MG63 (cell line): ENCODE measurements at regions not wholly inside any gene's neighbourhood (a gene's known extent, or its start where the extent isn't known, plus 50 kb on each side); places are given as distances from the start of the nearest gene placed in this dataset.
"Not testable (repeated sequence)": the region's sequence is repeated elsewhere in the genome, so short reads cannot be mapped to it uniquely, and the experiment has no call there.

Experiments
- DNase-seq: peaks from one replicate; pipeline ENCODE4 v3.0.0-alpha.2; 2020
- H3K27me3 ChIP-seq: fragments of 250-450 bp; sonication (Bioruptor Pico); 2 replicates; pipeline ENCODE4 v1.5.1; 2020; ENCODE audit warnings: mild to moderate bottlenecking, moderate library complexity
- H3K36me3 ChIP-seq: fragments of 250-450 bp; sonication (Bioruptor Pico); 2 replicates; pipeline ENCODE4 v1.5.1; 2020; ENCODE audit warnings: mild to moderate bottlenecking, moderate library complexity
- H3K4me3 ChIP-seq: fragments of 250-450 bp; sonication (Bioruptor Pico); 2 replicates; pipeline ENCODE4 v1.5.1; 2020; ENCODE audit warnings: mild to moderate bottlenecking, moderate library complexity
- H3K9me3 ChIP-seq: fragments of 250-450 bp; sonication (Bioruptor Pico); 2 replicates; pipeline ENCODE4 v1.5.1; 2020; ENCODE audit warnings: mild to moderate bottlenecking, moderate library complexity

DNA sequence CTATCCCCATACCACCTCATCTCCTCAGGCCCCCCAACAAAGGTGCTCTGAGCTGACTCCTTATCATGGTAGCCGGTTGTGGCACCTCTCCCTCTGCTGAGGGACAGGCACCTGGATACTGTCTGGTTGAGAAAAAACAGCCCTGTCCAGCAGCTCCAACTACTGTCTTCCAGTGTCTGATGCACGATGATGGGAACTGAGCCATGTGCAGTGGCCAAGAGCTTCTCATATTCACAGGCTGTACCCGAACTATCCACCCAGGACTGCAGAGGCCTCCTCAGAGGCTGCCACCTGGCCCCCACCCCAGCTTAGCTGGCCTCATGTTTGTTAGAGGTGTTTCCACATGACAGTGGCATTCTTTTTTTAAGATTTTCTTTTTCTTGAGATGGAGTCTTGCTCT lies 149.9 kb downstream of the BCL2L11 start:
- H3K4me3 ChIP-seq, H3K36me3 ChIP-seq, H3K27me3 ChIP-seq, DNase-seq, H3K9me3 ChIP-seq: not testable (repeated sequence)

DNA sequence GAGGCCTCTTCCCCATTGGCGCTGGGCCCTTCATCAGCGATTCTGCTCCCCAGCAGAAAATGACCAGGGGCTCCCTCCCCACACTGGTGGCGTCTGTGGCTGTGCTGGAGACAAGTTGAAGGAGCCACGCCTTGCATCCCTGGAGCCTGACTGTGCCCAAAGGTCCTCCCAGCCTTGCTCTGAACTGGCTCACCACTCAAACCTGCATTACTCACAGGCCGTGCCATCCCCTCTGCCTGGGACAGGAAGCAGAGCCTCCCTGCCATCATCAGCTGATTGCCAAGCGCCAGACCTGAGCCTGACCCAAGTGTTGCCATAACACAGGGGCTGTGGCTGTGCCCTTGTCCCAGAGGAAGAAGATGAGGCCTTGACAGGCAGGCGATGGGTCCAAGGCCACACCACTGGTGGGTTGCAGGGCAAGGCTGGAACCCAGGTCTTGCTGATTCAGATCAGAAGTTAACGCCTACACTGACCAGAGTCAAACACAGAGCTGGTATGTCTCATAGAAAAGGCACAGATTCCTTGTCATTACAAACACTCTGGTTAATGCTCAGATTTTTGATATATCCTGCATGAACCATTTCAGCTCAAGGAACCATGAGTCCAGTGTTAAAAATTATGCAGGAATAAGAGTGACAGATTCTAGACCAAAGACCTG lies 151.1 kb downstream of the BCL2L11 start:
- DNase-seq, H3K27me3 ChIP-seq, H3K4me3 ChIP-seq, H3K9me3 ChIP-seq, H3K36me3 ChIP-seq: not testable (repeated sequence)

DNA sequence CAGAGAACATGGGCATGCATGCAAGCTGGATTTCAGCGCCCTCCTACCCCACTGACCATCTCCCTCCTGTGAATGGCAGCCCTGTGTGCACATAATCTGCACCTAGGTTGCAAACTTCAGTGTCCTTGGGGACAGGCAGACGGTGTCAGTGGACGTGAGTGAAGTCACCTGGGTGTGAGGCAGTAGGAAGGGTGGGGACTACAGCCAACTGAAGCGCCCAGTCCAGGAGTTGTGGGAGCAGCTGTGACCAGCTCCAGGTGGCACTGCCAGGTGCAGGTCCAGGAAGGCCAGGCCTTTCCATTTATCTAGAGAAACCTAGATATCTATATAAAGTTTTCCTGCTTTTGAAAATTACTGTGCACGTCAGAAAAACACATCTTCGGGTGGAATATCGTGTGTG lies 152.3 kb downstream of the BCL2L11 start:
- not testable (repeated sequence) for H3K4me3 ChIP-seq, H3K36me3 ChIP-seq, H3K9me3 ChIP-seq, H3K27me3 ChIP-seq, DNase-seq

DNA sequence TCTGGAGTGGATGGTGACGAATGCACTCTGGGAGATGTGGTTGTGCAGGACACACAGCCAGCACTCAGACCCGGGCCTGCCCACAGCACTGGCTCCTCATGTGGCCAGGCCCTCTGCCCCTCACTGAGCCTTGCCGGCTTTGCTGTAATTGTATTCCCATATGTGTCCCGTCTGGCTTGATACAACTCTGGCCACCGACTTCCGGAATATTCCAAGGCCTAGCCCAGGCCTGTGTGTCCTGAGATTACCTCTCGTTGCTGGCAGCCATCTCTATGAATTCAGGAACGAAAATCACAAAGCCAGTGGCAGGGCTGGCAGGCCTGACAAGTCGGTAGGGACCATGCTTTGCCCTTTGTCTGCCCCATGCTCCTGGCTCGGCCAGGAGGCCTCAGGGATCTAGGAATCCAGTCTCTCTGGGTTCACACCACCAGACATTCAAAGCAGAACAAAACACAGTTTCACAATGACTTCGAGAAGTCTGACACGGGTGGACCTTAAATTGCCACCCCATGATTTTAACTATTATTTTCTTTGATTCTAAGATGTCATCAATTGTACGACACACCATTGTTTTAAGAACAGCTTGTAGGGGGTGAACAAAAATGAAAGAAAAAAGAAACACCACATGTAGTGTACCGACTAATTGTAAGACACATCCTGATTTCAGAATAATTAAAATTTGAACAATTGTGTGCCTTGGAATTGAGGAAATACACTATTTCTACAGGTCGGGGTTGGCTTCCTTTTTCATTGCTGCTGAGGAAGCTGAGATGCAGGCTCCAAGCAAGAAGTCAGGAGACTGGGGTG lies 154.5 kb downstream of the BCL2L11 start:
- H3K36me3 ChIP-seq, H3K27me3 ChIP-seq, H3K4me3 ChIP-seq, H3K9me3 ChIP-seq, DNase-seq: not testable (repeated sequence)

DNA sequence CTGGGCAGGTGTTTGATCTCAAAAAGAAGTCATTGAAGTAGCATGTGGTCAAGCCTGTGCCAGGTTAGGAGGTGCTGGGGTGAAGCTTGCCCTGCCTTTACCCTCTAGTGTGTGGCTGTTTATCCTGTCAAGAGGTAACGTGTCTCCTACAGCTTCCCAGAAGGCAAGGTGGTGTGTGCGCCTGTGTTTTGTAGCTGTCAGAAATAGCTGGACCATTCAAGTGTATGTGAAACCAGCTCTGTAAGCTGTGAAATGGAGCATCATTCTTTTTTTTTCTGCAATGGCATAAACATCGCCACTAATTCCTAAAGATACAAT lies 155.1 kb downstream of the BCL2L11 start:
- not testable (repeated sequence) for H3K36me3 ChIP-seq, H3K27me3 ChIP-seq, H3K4me3 ChIP-seq, H3K9me3 ChIP-seq, DNase-seq

DNA sequence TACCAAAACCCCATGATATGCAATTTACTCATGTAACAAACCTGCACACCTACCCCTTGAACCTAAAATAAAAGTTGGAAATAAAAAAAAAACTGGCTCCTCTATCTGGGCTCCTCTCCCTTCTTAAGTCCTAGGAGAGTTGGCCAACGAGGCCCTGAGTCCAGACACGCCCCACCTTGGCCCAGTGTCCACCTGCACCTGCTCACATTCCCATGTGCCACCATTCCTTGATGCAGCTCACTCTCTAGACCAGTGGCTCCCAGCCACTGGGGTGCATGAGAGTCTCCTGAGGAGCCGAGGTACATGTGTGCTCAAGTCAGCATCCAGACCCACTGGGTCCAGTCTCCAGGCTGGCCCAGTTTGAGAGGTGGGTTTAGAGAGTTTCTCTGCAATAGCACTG lies 157.4 kb downstream of the BCL2L11 start:
- not testable (repeated sequence) for H3K36me3 ChIP-seq, H3K27me3 ChIP-seq, DNase-seq, H3K9me3 ChIP-seq, H3K4me3 ChIP-seq

DNA sequence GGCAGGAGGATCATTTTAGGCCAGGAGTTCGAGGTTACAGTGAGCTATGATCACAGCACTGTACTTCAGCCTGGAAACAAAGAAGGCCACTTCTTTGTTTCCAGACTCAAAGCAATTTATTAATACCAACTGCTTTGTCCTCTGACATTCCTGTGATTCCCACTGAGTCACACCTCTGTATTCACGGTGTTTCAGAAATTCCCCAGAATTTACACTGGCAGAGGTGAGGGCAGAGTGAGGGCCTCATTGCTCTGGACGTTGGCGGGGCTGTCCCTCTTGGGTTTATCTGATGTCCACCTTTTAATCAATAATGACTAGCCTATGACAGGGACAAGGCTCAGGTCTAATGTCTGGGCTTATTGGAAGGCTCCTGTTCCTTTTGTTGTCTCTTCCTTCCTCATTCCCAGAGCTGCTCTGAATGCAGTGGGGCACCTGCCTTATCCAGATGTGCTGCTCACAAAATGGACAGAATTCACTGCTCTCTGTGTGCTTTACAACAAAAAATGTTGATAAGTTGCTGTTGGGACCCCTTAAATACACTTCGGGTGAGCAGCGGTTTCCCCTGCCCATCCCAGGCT lies 160.1 kb downstream of the BCL2L11 start:
- H3K27me3 ChIP-seq, H3K9me3 ChIP-seq, DNase-seq: not testable (repeated sequence)

DNA sequence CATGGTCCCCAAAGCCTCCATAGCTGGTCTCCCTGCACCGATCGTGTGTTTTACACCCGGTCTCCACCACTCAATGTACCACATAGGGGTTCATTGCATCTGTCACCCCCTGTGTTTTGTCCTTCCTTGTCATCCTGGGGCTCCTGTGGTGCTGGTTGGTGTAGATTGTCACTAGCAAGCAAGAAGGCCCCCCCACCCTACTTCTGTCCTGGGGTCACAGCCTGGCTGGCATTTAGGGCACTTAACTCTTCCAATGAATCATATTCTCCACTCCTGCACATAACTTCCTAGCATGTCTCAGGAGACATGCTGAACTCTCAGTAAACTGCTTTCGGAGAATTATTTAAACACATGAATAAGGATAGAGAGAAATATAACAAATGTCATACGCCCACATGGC lies 161.4 kb downstream of the BCL2L11 start:
- not testable (repeated sequence) for H3K36me3 ChIP-seq, H3K27me3 ChIP-seq, H3K9me3 ChIP-seq, H3K4me3 ChIP-seq, DNase-seq

More for the DNA sequence above, 160.1 kb downstream of the BCL2L11 start:
- H3K4me3 ChIP-seq, H3K36me3 ChIP-seq: not testable (repeated sequence)

DNA sequence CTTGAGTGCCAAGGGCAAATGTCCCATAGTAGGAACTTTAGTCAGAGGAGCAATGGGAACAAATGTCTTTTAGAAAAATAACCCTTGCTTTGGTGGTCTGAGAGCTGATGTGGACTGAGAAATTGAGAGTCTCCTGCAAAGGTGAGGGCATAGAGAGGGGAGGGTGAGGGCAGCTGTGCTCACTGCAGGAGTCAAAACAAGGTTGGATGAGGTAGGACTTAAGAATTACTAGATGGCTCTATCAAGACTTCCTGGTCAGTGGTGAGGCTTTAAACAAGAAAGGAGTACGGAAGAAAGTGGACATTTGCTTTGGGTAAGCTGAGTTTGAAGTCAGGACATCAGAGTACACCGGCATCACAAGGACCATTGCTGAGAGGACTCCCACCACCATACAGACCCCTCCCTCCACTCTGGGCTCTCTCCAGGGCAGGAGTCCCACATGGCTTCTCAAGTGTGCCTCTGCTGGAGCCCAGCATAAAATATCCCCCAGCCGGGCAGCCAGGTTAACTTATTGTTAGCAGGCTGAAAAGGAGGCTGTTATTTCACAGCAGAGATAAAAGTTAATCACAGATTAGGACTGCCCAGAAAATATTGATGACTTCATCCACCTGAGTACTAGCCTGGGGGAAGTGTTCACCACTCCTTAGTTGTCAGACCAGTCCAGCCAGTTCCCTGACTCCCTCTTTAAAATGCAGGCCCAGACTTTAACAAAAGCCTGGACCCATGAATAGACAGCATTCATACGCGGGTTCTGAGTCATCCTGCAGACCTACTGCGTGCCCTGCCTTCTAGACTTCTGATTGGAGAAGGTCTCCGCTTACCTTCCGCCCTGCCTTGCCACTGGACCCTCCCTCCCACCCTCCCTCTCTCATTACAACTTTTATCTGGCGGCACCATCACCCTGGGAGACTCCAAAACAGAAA lies 167.2 kb downstream of the BCL2L11 start:
- H3K36me3 ChIP-seq, H3K4me3 ChIP-seq, H3K9me3 ChIP-seq, DNase-seq, H3K27me3 ChIP-seq: not testable (repeated sequence)

DNA sequence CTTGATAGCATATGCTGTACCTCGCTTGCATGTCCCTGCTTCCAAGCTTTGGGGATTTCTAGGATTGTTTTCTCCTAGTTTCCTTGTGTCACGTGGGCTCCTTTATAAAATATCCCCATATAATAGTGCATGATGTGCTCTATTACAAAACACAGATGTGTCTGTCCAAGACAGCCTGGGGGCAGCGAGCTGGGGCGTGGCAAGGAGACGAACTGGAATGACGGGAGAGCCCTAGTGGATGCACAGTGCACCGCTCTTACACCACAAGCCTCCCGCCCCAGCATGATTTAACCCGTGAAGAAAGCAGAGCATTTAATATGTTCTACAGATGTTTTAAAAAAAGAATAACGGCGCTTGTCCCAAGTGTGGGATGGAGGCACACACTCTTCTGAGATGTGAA lies 169.7 kb downstream of the BCL2L11 start:
- not testable (repeated sequence) for H3K27me3 ChIP-seq, H3K9me3 ChIP-seq, DNase-seq, H3K4me3 ChIP-seq, H3K36me3 ChIP-seq

DNA sequence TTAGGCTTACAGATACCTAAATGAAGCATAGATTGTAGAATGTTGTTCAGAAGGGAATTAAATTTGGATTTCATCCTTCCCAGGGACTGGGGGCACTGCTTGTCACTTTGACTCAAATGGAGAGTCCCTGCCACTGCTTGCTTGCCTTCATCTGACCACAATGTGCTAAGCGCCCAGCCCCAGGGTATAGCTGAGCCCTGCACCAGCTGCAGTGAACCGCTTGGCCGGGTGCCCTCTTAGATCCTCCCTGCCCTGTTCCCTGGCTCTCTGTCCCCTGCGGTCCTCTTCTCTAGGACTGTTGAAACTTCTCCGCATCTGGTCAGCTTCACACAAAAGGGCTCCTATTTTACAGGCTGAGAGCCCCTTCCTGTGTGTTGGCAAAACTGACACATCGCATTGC lies 170.9 kb downstream of the BCL2L11 start:
- not testable (repeated sequence) for H3K9me3 ChIP-seq, H3K4me3 ChIP-seq, DNase-seq, H3K36me3 ChIP-seq, H3K27me3 ChIP-seq

DNA sequence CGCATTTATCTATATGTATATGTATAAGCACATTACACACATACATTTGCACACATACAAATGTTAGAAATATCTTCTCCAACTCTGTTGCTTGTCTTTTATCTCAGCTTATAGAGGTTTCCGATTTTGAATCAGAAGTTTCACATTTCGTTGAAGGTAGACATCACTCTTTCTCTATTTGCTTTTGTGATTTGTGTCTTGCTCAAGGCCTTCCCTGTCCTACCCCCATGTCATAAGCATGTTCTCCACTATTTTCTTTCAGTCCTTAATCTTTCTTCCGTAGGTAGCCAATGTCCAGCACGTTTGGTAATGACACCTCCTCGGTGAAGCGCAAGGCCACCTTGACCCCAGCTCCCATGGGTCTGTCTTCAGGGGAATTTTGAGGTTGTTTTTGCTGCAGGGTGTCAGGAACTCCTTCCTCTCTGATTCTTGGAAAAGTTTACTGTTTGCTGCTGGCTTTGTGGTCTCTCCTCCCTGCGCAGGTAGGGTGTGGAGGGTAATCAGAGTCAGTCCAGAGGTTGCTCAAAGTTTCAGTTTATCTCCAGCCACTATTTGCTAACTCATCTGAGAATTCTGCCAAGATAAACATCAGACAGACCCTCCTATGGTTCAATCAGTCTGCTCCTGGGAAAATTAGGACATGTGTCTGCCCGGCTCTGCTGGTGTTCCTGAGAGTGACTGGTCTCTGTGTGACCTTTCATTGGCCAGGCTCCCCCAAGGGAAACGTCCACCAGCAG lies 171.7 kb downstream of the BCL2L11 start:
- H3K4me3 ChIP-seq, H3K36me3 ChIP-seq, H3K27me3 ChIP-seq, H3K9me3 ChIP-seq, DNase-seq: not testable (repeated sequence)

DNA sequence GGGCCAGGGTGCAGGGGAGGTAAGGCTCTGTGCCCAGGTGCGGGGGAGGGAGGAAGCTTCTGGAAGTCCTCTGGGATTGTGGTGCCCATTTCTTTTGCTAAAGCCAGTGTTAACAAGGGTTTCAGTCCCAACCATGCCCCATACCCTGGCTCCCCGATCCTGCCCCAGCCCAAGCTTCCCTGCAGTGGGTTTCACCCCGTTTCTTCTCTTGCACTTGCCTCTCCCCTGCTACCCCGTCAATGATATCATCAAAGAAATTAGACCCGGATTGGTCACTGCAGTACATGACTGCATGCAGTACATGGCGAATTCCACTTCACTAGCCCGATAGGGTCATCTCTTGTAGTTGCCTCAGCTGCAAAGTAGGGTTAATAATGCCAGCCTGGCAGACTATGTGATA lies 174.0 kb downstream of the BCL2L11 start:
- not testable (repeated sequence) for H3K9me3 ChIP-seq, DNase-seq, H3K27me3 ChIP-seq

DNA sequence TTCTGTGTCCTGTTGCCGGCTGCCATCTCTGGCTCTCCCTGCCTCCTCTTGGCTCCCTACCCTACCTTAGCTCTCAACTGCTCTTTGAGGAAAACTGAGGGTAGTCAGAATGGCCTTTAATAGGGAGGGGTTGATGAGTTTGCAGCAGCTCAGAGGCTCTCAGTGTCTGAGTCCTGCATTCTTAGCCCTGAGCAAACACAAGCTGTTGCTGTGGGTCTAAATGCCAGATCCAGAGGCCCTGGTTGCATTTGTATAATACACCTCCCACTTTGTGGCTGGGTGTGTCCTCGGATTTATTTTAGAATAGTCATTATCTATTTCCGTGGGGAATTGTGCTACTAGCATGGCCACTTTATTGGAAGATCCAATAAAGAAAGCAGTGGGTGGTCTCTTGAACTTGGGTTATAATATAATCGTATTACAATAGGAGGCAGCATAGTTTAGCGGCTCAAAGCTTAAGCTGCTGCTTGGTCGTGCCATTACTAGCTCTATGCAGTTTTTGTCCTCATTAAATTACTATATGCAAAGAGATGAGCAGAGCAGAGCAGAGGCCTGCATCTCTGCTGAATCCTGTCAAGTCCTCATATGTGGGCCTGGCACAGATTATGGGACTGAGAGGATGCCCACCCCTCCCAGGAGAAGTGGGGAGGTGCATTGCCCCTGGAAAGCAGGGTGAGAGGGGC lies 175.5 kb downstream of the BCL2L11 start:
- H3K4me3 ChIP-seq, H3K27me3 ChIP-seq, H3K9me3 ChIP-seq, DNase-seq, H3K36me3 ChIP-seq: not testable (repeated sequence)

More for the DNA sequence above, 174.0 kb downstream of the BCL2L11 start:
- H3K4me3 ChIP-seq, H3K36me3 ChIP-seq: not testable (repeated sequence)

DNA sequence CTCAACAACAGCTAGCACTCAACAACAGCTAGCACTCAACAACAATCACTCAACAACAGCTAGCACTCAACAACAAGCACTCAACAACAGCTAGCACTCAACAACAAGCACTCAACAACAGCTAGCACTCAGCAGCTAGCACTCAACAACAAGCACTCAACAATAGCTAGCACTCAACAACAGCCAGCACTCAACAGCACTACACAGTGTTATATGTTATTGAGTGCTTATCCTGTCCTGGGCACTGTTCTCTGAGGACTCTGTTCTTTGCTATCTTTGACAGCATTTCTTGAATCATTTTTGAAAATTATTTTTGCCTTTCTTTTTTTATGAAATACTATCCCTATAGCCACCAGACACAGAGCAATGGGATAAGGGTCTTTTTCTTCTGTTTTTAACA lies 176.4 kb downstream of the BCL2L11 start:
- not testable (repeated sequence) for H3K27me3 ChIP-seq, H3K4me3 ChIP-seq, H3K9me3 ChIP-seq, H3K36me3 ChIP-seq, DNase-seq

DNA sequence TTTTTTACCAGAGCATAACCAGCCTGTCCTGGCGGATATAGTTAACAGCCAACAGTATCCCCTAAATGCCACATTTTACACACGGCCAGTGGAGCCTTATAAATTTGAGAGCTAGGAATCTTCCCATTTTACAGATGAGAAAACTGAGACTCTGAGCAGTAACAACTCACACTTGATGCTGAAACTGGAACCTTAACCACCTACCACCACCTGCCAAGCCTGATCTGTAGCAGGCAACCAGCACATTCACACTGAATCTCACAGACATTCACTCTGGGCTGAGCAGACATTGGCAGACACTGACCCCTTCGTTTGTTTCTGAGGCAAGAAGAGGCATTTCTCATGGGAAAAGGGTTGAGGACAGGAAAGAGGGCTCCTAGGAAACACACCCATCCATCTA lies 178.2 kb downstream of the BCL2L11 start:
- not testable (repeated sequence) for H3K4me3 ChIP-seq, H3K9me3 ChIP-seq, H3K27me3 ChIP-seq, DNase-seq, H3K36me3 ChIP-seq
